ENCODE measurements at regions not wholly inside any gene's neighbourhood (a gene's known extent, or its start where the extent isn't known, plus 50 kb on each side); places are given as distances from the start of the nearest gene placed in this dataset.

GRCh38 chr16:26521626-26522025, 545.1 kb upstream of the C16orf82 start:
- Histone ChIP-seq H3K79me2 (ENCODE audit: low read depth) (no peaks in the 10 kb centered on the region), H3K27ac (no peak overlapping the region), H3K36me3 (no peaks in the 10 kb centered on the region), H3K4me2 (no peak overlapping the region), H3F3A (ENCODE audit: low read depth) (no peaks in the 10 kb centered on the region), H4K20me1 (ENCODE audit: low read depth) (no peaks in the 10 kb centered on the region), H3K27me3 (no peaks in the 10 kb centered on the region), H3K4me1 (no peaks in the 10 kb centered on the region), H2AFZ (replicated peaks) (no peak overlapping the region), H3K4me3 (no peak overlapping the region), H3K9ac (no peak overlapping the region), H3K9me3 (ENCODE audit: low read depth) (no peaks in the 10 kb centered on the region)
- Mint-ChIP-seq H3K27ac (no peak overlapping the region), H3K9me3 (no peaks in the 10 kb centered on the region), H3K4me3 (no peak overlapping the region), H3K27me3 (ENCODE audit: insufficient read depth, low read depth) (peaks cover 5% of the 10 kb centered on the region), H3K4me1 (peaks cover 2% of the 10 kb centered on the region), H3K36me3 (no peaks in the 10 kb centered on the region)
- DNase-seq (ENCODE audit: low spot score): no peak
- TF ChIP-seq EZH2phosphoT487 (IDR thresholded peaks at IDR 0.05) (no peak), CTCF (IDR thresholded peaks at IDR 0.05) (no peak), EZH2 (IDR thresholded peaks at IDR 0.05) (no peak)

GRCh38 chr16:26524281-26524680, 542.4 kb upstream of the C16orf82 start:
- no peak overlapping the region for H3K27ac ChIP-seq
- H3K4me3 Mint-ChIP-seq: no peak overlapping the region
- H3K27ac Mint-ChIP-seq: no peak overlapping the region
- H2AFZ ChIP-seq (replicated peaks): no peak overlapping the region
- no peaks in the 10 kb centered on the region for H3F3A ChIP-seq (ENCODE audit: low read depth)
- no peak overlapping the region for H3K9ac ChIP-seq
- no peak for DNase-seq (ENCODE audit: low spot score)
- H3K4me1 ChIP-seq: no peaks in the 10 kb centered on the region
- peaks cover 5% of the 10 kb centered on the region for H3K27me3 Mint-ChIP-seq (ENCODE audit: insufficient read depth, low read depth)
- H3K36me3 Mint-ChIP-seq: no peaks in the 10 kb centered on the region
- no peak overlapping the region for H3K4me2 ChIP-seq
- H3K4me3 ChIP-seq: no peak overlapping the region
- no peaks in the 10 kb centered on the region for H3K27me3 ChIP-seq
- no peaks in the 10 kb centered on the region for H3K36me3 ChIP-seq
- no peaks in the 10 kb centered on the region for H4K20me1 ChIP-seq (ENCODE audit: low read depth)
- peaks cover 2% of the 10 kb centered on the region for H3K4me1 Mint-ChIP-seq
- no peaks in the 10 kb centered on the region for H3K9me3 ChIP-seq (ENCODE audit: low read depth)
- TF ChIP-seq EZH2 (IDR thresholded peaks at IDR 0.05) (no peak), CTCF (IDR thresholded peaks at IDR 0.05) (no peak), EZH2phosphoT487 (IDR thresholded peaks at IDR 0.05) (no peak)
- no peaks in the 10 kb centered on the region for H3K9me3 Mint-ChIP-seq
- no peaks in the 10 kb centered on the region for H3K79me2 ChIP-seq (ENCODE audit: low read depth)

- TF ChIP-seq EZH2phosphoT487 (IDR thresholded peaks at IDR 0.05) (no peak), EZH2 (IDR thresholded peaks at IDR 0.05) (no peak), CTCF (IDR thresholded peaks at IDR 0.05) (no peak)
- peaks cover 2% of the 10 kb centered on the region for H3K4me1 Mint-ChIP-seq
- Histone ChIP-seq H3K4me3 (no peak overlapping the region), H3K27me3 (no peaks in the 10 kb centered on the region), H3K79me2 (ENCODE audit: low read depth) (no peaks in the 10 kb centered on the region), H3K9ac (no peak overlapping the region), H4K20me1 (ENCODE audit: low read depth) (no peaks in the 10 kb centered on the region), H3F3A (ENCODE audit: low read depth) (no peaks in the 10 kb centered on the region), H3K27ac (no peak overlapping the region), H3K4me2 (no peak overlapping the region), H2AFZ (replicated peaks) (no peak overlapping the region), H3K4me1 (no peaks in the 10 kb centered on the region), H3K36me3 (no peaks in the 10 kb centered on the region), H3K9me3 (ENCODE audit: low read depth) (no peaks in the 10 kb centered on the region)
- H3K27me3 Mint-ChIP-seq (ENCODE audit: insufficient read depth, low read depth): peaks cover 5% of the 10 kb centered on the region
- H3K4me3 Mint-ChIP-seq: no peak overlapping the region
- DNase-seq (ENCODE audit: low spot score): no peak
- H3K36me3 Mint-ChIP-seq: no peaks in the 10 kb centered on the region
- no peaks in the 10 kb centered on the region for H3K9me3 Mint-ChIP-seq
- H3K27ac Mint-ChIP-seq: no peak overlapping the region
These were observed 541.9 kb upstream of the C16orf82 start for GRCh38 chr16:26524846-26525245.
